Stimulated activated CD4-positive, alpha-beta T cell treated with anti-CD3 and anti-CD28 coated beads, Interleukin-12 subunit alpha, Interleukin-12 subunit beta, amount 100 ng/mL, for 24 hours (primary cell): ENCODE measurements at regions not wholly inside any gene's neighbourhood (a gene's known extent, or its start where the extent isn't known, plus 50 kb on each side); places are given as distances from the start of the nearest gene placed in this dataset.

Source experiments
- DNase-seq, 2 experiments: peaks; one replicate each; pipeline ENCODE4 v3.0.0-alpha.2; 2020; ENCODE audit warnings: low read depth in 2 of 2

- no peak for DNase-seq
These were observed 291.6 kb upstream of the SKOR2 start for GRCh38 chr18:47543080-47543479.

- no peak for DNase-seq
These were observed 291.1 kb upstream of the SKOR2 start for GRCh38 chr18:47542551-47542950.

GRCh38 chr18:47531717-47532116, 280.3 kb upstream of the SKOR2 start:
- no peak for DNase-seq

GRCh38 chr18:47530695-47531094, 279.2 kb upstream of the SKOR2 start:
- DNase-seq = no peak

DNA sequence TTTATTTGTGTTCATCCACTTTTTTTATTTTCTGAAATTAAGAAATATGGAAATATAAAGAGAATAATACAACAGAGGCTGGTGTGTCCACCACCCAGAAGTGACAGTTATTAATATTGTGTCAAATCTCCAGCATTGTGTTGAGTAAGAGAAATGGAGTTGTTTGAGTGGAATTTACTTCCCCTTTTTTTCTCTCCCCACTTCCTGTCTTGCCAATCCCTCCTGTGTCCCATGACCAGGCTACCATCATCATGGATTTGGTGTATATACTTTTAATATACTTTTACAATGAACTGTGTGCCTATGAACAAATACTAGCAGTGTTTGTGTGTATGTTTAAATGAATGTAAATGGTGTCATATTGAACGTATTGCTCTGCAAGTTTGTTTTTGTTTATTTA, 276.9 kb upstream of the SKOR2 start:
- DNase-seq = no peak

- DNase-seq = no peak
These were observed 274.7 kb upstream of the SKOR2 start for GRCh38 chr18:47526147-47526546.

- DNase-seq = no peak
These were observed 270.9 kb upstream of the SKOR2 start for GRCh38 chr18:47522359-47522758.

- no peak for DNase-seq
These were observed 268.8 kb upstream of the SKOR2 start for GRCh38 chr18:47520263-47520662.

GRCh38 chr18:47519706-47520105, 268.2 kb upstream of the SKOR2 start:
- DNase-seq = no peak

GRCh38 chr18:47519277-47519676, 267.8 kb upstream of the SKOR2 start:
- no peak for DNase-seq

DNA sequence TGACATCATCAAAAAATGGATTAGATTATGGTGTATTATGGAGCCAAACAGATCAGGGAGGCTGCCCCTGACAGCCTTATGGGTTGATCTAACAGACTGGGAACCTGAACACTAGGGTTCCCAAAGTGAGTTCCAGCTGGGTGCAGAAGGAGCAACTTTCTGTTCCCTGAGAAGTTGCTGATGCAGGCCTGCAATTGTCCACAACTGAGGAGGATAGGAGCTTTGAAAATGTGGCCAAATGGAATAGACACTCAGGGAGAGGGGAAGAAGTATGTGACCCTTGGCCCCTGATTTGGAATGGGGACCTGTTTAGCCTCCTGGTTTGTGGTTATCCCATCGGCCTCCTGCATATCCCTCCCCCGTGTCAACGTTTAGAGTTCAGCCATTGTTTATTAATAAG, 262.2 kb upstream of the SKOR2 start:
- no peak for DNase-seq

- DNase-seq = no peak
These were observed 261.4 kb upstream of the SKOR2 start for GRCh38 chr18:47512726-47513435.

- no peak for DNase-seq
These were observed 260.6 kb upstream of the SKOR2 start for GRCh38 chr18:47512056-47512455.

DNA sequence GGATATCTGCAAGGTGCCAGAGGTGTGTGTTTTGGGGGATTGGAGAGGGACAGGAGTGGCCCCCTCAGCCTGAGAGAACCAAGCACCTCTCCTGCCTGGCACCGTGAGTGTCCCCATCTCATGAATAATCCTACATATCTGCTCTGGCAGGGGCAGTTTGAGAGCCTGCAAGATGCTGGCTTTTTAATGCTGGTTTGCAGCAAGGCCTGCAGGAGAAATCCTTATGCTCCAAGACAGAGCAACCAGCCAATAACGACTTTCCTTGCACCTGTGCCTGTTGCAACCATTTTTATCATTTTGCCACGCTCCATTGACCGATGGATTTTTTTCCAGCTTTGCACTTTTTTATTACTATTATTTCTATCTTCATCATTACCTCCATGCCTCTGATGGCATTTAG, 259.4 kb upstream of the SKOR2 start:
- DNase-seq = no peak

GRCh38 chr18:47507651-47508050, 256.2 kb upstream of the SKOR2 start:
- DNase-seq = no peak

DNA sequence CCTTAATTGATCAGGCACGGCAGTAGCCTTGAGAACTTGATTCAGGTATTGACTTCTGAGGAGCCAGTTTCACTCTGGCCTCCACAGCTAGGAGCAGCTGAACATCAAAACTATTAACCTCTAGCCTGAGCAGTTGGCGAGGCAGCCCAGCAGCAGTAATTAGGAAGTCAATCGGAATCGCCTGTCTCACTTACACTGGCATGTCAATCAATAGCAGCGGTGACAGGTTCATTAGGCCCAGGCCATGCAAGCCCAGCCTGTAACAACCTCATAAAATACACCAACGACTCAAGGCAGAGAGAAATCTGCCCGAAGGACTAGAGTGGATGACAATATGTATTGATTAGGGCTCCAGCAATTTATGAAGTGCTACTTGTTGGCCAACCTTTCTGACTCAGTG, 255.4 kb upstream of the SKOR2 start:
- no peak for DNase-seq

DNA sequence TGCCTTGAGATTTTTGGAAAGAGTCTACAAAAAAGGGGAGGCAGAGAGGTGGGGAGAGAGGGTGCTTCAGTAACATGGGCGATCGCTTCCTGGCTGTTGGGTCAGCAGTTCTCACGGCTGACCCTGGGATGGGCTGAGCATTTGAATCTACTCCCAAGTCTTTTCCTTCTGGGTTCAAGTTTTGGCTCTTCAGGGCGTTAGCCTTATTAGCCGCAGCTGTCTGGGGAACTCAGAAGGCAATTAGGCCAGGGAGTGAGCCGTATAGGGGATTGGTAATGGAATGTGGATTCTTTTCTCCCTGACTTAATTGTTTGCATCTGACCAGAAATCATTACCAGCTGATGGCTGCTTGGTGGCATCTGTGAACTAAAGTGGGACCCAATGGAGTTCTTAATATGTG, 250.5 kb upstream of the SKOR2 start:
- DNase-seq = no peak

DNA sequence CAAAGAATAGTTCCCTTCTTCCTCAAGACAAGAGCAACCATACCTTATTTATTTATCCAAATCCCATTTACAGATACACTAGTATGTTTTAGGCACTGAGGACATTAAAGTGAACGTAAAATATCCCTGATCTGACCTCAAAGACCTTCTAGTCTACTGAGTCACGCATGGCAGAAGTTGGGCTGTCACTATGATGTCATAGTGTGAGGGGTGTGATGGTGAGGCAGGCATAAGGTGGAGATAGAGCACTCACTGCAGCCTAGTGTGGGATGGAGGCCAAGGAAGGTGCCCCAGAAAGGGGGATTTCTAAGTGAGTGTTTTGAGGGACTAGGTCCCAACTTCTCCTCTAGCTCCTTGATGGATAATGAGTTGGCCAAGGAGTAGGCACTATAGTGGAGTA, 249.5 kb upstream of the SKOR2 start:
- no peak for DNase-seq

DNA sequence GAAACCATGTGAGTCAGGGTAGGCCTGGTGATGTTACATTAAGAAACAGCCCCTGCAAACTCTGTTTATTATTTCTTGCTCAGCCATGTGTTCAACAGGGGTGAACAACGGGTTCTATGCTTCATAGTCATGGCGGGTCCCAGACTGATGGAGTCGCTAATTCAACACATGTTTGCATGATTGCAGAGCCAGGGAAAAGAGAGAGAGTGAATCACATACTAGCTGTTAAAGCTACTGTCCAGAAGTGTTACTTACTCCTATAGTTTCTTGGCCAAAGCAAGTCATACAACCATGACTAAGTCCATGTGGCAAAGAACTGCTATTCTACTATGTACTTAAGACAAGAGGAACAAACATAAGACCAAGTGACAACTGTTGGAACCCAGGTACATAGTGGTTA, 241.2 kb upstream of the SKOR2 start:
- no peak for DNase-seq

GRCh38 chr18:47490882-47491281, 239.4 kb upstream of the SKOR2 start:
- DNase-seq = no peak

DNA sequence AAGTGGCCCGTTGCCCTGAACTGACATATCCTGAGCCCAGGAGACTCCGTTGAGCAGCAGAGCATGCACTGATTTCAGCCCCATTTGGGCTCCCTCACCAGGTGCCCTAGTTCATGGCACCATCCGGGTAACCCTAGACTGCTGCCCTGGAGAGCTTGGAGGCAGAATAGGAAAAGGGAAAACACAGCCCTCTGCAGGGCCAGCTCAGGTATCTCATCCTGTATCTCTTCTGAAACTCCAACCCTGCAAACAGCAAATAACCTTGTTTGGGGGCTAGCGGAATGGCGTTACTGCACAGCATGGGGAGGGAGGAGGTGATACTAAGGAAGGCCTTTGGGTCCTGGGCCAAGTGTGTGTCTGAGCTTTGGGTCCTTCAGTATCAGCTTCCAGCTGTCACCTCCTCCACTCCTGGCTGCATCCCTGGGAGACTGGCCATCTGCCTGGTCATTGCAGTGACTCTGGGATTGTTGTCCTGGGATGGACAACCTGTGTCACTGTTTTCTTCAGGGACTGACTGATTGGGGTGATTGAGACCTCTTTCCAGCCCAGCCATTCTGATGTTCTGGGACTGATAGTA, 233.8 kb upstream of the SKOR2 start:
- DNase-seq = no peak

DNA sequence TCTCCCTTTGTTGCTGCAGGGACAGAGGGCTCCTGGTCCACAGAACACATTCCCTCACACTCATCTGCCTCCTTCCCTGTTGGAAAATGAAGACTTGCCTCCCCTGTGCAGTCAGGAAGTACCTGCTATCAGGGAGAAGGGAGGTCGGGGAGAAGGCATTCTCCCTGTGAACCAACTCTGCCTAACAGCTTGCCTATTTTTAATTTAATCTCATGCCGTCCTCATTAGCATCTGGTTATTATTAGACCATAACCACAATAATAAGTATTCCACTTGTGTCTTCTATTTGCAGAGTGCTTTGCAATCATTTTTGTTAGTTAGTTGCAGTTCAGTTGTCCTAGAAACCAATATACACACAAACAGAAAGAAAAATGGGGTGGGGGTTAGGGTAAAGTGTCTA, 232.6 kb upstream of the SKOR2 start:
- DNase-seq = no peak

- no peak for DNase-seq
These were observed 228.7 kb upstream of the SKOR2 start for GRCh38 chr18:47480166-47480565.

- no peak for DNase-seq
These were observed 220.3 kb upstream of the SKOR2 start for GRCh38 chr18:47471784-47472183.
